ENCODE measurements at regions not wholly inside any gene's neighbourhood (a gene's known extent, or its start where the extent isn't known, plus 50 kb on each side); places are given as distances from the start of the nearest gene placed in this dataset.

- peaks cover 19% of the 10 kb centered on the region for H3K4me1 Mint-ChIP-seq
- peaks cover 9% of the 10 kb centered on the region for H3K27me3 Mint-ChIP-seq
- no peaks in the 10 kb centered on the region for H3K9me3 Mint-ChIP-seq (ENCODE audit: low read depth)
- H3K27ac Mint-ChIP-seq: no peak overlapping the region
- no peak overlapping the region for H3K4me3 Mint-ChIP-seq
- CTCF ChIA-PET: no interaction called here
- H3K36me3 Mint-ChIP-seq: no peaks in the 10 kb centered on the region
- ATAC-seq (no peak), DNase-seq (no peak)
Observed at GRCh38 chr2:100627330-100628300, 64.8 kb downstream of the PDCL3 start.

GRCh38 chr2:100628506-100628905 lies 65.7 kb downstream of the PDCL3 start:
- ATAC-seq (no peak), DNase-seq (no peak)
- Mint-ChIP-seq H3K4me3 (no peak overlapping the region), H3K4me1 (peaks cover 19% of the 10 kb centered on the region), H3K27me3 (peaks cover 9% of the 10 kb centered on the region), H3K9me3 (ENCODE audit: low read depth) (no peaks in the 10 kb centered on the region), H3K36me3 (no peaks in the 10 kb centered on the region), H3K27ac (no peak overlapping the region)
- CTCF ChIA-PET: interaction anchor here (1.3 kb wide), 1 partner anchor 19 kb away, joined by 4 read pairs; no protein-coding TSS in a partner anchor

- H3K36me3 Mint-ChIP-seq: no peaks in the 10 kb centered on the region
- no peak overlapping the region for H3K4me3 Mint-ChIP-seq
- H3K27ac Mint-ChIP-seq: no peak overlapping the region
- H3K9me3 Mint-ChIP-seq (ENCODE audit: low read depth): no peaks in the 10 kb centered on the region
- H3K27me3 Mint-ChIP-seq: peaks cover 9% of the 10 kb centered on the region
- DNase-seq (no peak), ATAC-seq (no peak)
- peaks cover 19% of the 10 kb centered on the region for H3K4me1 Mint-ChIP-seq
- CTCF ChIA-PET: interaction anchor here (1.3 to 2.3 kb wide), 2 partner anchors 19 to 23 kb away, joined by 4 to 9 read pairs; no protein-coding TSS in a partner anchor
Observed at GRCh38 chr2:100629309-100629708, 66.5 kb downstream of the PDCL3 start.

GRCh38 chr2:100630473-100630977 lies 67.7 kb downstream of the PDCL3 start:
- Mint-ChIP-seq H3K4me3 (no peak overlapping the region), H3K4me1 (peaks cover 19% of the 10 kb centered on the region), H3K36me3 (no peaks in the 10 kb centered on the region), H3K9me3 (ENCODE audit: low read depth) (no peaks in the 10 kb centered on the region), H3K27ac (peak overlapping the region; percentile 18), H3K27me3 (peaks cover 9% of the 10 kb centered on the region)
- ATAC-seq (peak; percentile 64), DNase-seq (peak; percentile 65)
- CTCF ChIA-PET: interaction anchor here (0.8 to 2.3 kb wide), 6 partner anchors 10 to 38 kb away, joined by 3 to 9 read pairs (median 3); no protein-coding TSS in a partner anchor

GRCh38 chr2:100632037-100632436 lies 69.2 kb downstream of the PDCL3 start:
- no peaks in the 10 kb centered on the region for H3K9me3 Mint-ChIP-seq (ENCODE audit: low read depth)

GRCh38 chr2:100632759-100633158 lies 70.0 kb downstream of the PDCL3 start:
- CTCF ChIA-PET: interaction anchor here (1.5 to 2.0 kb wide), 2 partner anchors 9 to 23 kb away, joined by 3 to 5 read pairs; no protein-coding TSS in a partner anchor

More at GRCh38 chr2:100632037-100632436, 69.2 kb downstream of the PDCL3 start:
- no peak overlapping the region for H3K4me3 Mint-ChIP-seq
- no peaks in the 10 kb centered on the region for H3K36me3 Mint-ChIP-seq
- H3K4me1 Mint-ChIP-seq: peaks cover 19% of the 10 kb centered on the region
- CTCF ChIA-PET: interaction anchor here (1.5 to 2.0 kb wide), 2 partner anchors 10 to 22 kb away, joined by 3 to 5 read pairs; no protein-coding TSS in a partner anchor
- peaks cover 12% of the 10 kb centered on the region for H3K27me3 Mint-ChIP-seq
- no peak overlapping the region for H3K27ac Mint-ChIP-seq
- ATAC-seq (no peak), DNase-seq (no peak)

GRCh38 chr2:100639588-100640390 lies 77.0 kb downstream of the PDCL3 start:
- H3K9me3 Mint-ChIP-seq (ENCODE audit: low read depth): no peaks in the 10 kb centered on the region
- H3K27me3 Mint-ChIP-seq: peaks cover 24% of the 10 kb centered on the region
- peaks cover 13% of the 10 kb centered on the region for H3K4me1 Mint-ChIP-seq
- CTCF ChIA-PET: interaction anchor here (1.2 to 1.4 kb wide), 2 partner anchors 10 to 29 kb away, joined by 3 to 4 read pairs; no protein-coding TSS in a partner anchor
- DNase-seq: no peak
- H3K27ac Mint-ChIP-seq: no peak overlapping the region
- no peak overlapping the region for H3K4me3 Mint-ChIP-seq
- no peaks in the 10 kb centered on the region for H3K36me3 Mint-ChIP-seq
- ATAC-seq: no peak

More at GRCh38 chr2:100632759-100633158, 70.0 kb downstream of the PDCL3 start:
- Mint-ChIP-seq H3K4me1 (peaks cover 19% of the 10 kb centered on the region), H3K27ac (no peak overlapping the region), H3K9me3 (ENCODE audit: low read depth) (no peaks in the 10 kb centered on the region), H3K4me3 (no peak overlapping the region), H3K36me3 (no peaks in the 10 kb centered on the region), H3K27me3 (peaks cover 18% of the 10 kb centered on the region)
- no peak for DNase-seq
- no peak for ATAC-seq

GRCh38 chr2:100640431-100641124 lies 77.8 kb downstream of the PDCL3 start:
- Mint-ChIP-seq H3K36me3 (no peaks in the 10 kb centered on the region), H3K4me1 (peaks cover 16% of the 10 kb centered on the region), H3K27me3 (peaks cover 24% of the 10 kb centered on the region), H3K4me3 (no peak overlapping the region), H3K9me3 (ENCODE audit: low read depth) (no peaks in the 10 kb centered on the region), H3K27ac (no peak overlapping the region)
- ATAC-seq (no peak), DNase-seq (no peak)
- CTCF ChIA-PET: interaction anchor here (1.3 to 1.4 kb wide), 2 partner anchors 10 to 30 kb away, joined by 3 to 4 read pairs; no protein-coding TSS in a partner anchor

GRCh38 chr2:100641125-100641435 lies 78.3 kb downstream of the PDCL3 start:
- H3K4me3 Mint-ChIP-seq: no peak overlapping the region
- DNase-seq: no peak
- no peak for ATAC-seq
- H3K27me3 Mint-ChIP-seq: peaks cover 21% of the 10 kb centered on the region
- CTCF ChIA-PET: interaction anchor here (0.9 to 1.4 kb wide), 3 partner anchors 9 to 31 kb away, joined by 3 to 4 read pairs (median 3); no protein-coding TSS in a partner anchor
- H3K9me3 Mint-ChIP-seq (ENCODE audit: low read depth): no peaks in the 10 kb centered on the region
- peaks cover 16% of the 10 kb centered on the region for H3K4me1 Mint-ChIP-seq
- H3K36me3 Mint-ChIP-seq: no peaks in the 10 kb centered on the region
- no peak overlapping the region for H3K27ac Mint-ChIP-seq

GRCh38 chr2:100642425-100642824 lies 79.6 kb downstream of the PDCL3 start:
- peaks cover 16% of the 10 kb centered on the region for H3K4me1 Mint-ChIP-seq
- DNase-seq (no peak), ATAC-seq (no peak)
- H3K4me3 Mint-ChIP-seq: no peak overlapping the region
- H3K36me3 Mint-ChIP-seq: no peaks in the 10 kb centered on the region
- CTCF ChIA-PET: interaction anchor here (0.6 to 1.2 kb wide), 2 partner anchors 32 to 60 kb away, joined by 3 to 4 read pairs; no protein-coding TSS in a partner anchor
- no peak overlapping the region for H3K27ac Mint-ChIP-seq
- H3K27me3 Mint-ChIP-seq: peaks cover 9% of the 10 kb centered on the region
- no peaks in the 10 kb centered on the region for H3K9me3 Mint-ChIP-seq (ENCODE audit: low read depth)

GRCh38 chr2:100643467-100643866 lies 80.7 kb downstream of the PDCL3 start:
- peaks cover 2% of the 10 kb centered on the region for H3K9me3 Mint-ChIP-seq (ENCODE audit: low read depth)
- no peak overlapping the region for H3K4me3 Mint-ChIP-seq
- peaks cover 16% of the 10 kb centered on the region for H3K4me1 Mint-ChIP-seq
- H3K36me3 Mint-ChIP-seq: peaks cover 3% of the 10 kb centered on the region
- H3K27ac Mint-ChIP-seq: no peak overlapping the region
- ATAC-seq: no peak
- CTCF ChIA-PET: interaction anchor here (1.2 to 1.4 kb wide), 3 partner anchors 17 to 36 kb away, joined by 3 read pairs; no protein-coding TSS in a partner anchor
- H3K27me3 Mint-ChIP-seq: peaks cover 5% of the 10 kb centered on the region
- no peak for DNase-seq

GRCh38 chr2:100643906-100644501 lies 81.2 kb downstream of the PDCL3 start:
- Mint-ChIP-seq H3K4me3 (no peak overlapping the region), H3K36me3 (peaks cover 3% of the 10 kb centered on the region), H3K9me3 (ENCODE audit: low read depth) (peaks cover 2% of the 10 kb centered on the region), H3K4me1 (peaks cover 16% of the 10 kb centered on the region), H3K27ac (peak overlapping the region; percentile 1), H3K27me3 (peaks cover 5% of the 10 kb centered on the region)
- DNase-seq (no peak), ATAC-seq (peak; percentile 55)
- CTCF ChIA-PET: interaction anchor here (1.2 to 1.4 kb wide), 2 partner anchors 18 to 37 kb away, joined by 3 read pairs; no protein-coding TSS in a partner anchor
